GM18519 (cell line): ENCODE measurements at regions not wholly inside any gene's neighbourhood (a gene's known extent, or its start where the extent isn't known, plus 50 kb on each side); places are given as distances from the start of the nearest gene placed in this dataset.

Experiments
- ATAC-seq: cut with Tn5 transposase; IDR thresholded peaks from one replicate; pipeline ENCODE4 v1.9.1; 2021; ENCODE audit warnings: mild to moderate bottlenecking, moderate library complexity; ENCODE audit not compliant: unreplicated experiment, low FRiP score

- no peak for ATAC-seq
Measured at GRCh38 chr22:48897645-48898370, 929.9 kb downstream of the BRD1 start.

GRCh38 chr22:48896766-48897644 is 930.7 kb downstream of the BRD1 start:
- no peak for ATAC-seq

- ATAC-seq, result no peak
Measured at GRCh38 chr22:48895831-48896765, 931.6 kb downstream of the BRD1 start.

GRCh38 chr22:48895336-48895735 is 932.3 kb downstream of the BRD1 start:
- no peak for ATAC-seq

GRCh38 chr22:48894804-48895250 is 932.8 kb downstream of the BRD1 start:
- no peak for ATAC-seq

- ATAC-seq, result no peak
Measured at GRCh38 chr22:48894064-48894671, 933.5 kb downstream of the BRD1 start.

- ATAC-seq, result no peak
Measured at GRCh38 chr22:48893288-48894063, 934.2 kb downstream of the BRD1 start.

- ATAC-seq, result no peak
Measured at GRCh38 chr22:48892578-48893287, 934.9 kb downstream of the BRD1 start.

- no peak for ATAC-seq
Measured at GRCh38 chr22:48891688-48892577, 935.7 kb downstream of the BRD1 start.

GRCh38 chr22:48890693-48891554 is 936.7 kb downstream of the BRD1 start:
- no peak for ATAC-seq

GRCh38 chr22:48889887-48890692 is 937.6 kb downstream of the BRD1 start:
- ATAC-seq, result no peak

GRCh38 chr22:48889209-48889830 is 938.4 kb downstream of the BRD1 start:
- no peak for ATAC-seq

- no peak for ATAC-seq
Measured at GRCh38 chr22:48888466-48889208, 939.0 kb downstream of the BRD1 start.

- no peak for ATAC-seq
Measured at GRCh38 chr22:48887394-48888332, 940.0 kb downstream of the BRD1 start.
